ENCODE measurements at regions not wholly inside any gene's neighbourhood (a gene's known extent, or its start where the extent isn't known, plus 50 kb on each side); places are given as distances from the start of the nearest gene placed in this dataset.

DNA sequence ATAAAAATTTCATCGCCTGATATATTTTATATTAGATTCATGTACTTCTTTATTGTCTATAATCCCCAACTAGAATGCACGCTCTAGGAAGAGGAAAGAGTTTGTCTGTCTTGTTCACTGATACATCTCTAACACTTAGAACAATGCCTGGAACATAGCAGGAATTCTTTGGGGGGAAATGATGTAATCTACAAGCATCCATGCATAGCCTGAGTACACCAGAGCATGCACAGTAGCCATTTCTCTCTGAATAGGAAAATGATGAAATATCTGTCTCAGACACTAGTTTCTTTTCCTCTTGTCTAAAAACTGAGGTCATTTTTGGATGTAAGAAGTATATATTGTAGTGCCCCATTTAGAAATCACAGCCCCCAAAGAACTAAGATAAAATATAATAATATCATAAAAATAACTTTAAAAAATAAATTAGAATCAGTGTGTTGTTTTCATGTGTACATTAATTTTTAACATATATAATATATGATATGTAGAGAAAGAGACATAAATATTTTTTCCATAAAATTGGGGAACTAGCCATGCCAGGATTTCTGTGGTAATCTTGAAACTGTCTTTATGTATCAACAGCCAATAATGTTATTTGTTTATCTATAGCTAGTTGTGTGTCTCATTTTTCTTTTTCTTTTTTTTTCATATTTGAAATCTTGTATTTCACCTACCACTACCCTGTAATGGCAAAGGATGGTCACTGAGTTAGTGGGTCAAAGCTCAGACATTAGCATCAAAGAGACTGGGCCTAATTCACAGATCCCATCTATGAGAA lies 155.6 kb upstream of the TMCC3 start:
- Histone ChIP-seq H4K20me1 (ENCODE audit: insufficient read depth, poor library complexity, severe bottlenecking) (no peaks in the 10 kb centered on the region), H3K4me2 (no peak overlapping the region), H3K27ac (no peak overlapping the region), H3K9me3 (ENCODE audit: low read depth) (no peaks in the 10 kb centered on the region), H3K79me2 (no peaks in the 10 kb centered on the region), H2AFZ (no peak overlapping the region), H3K36me3 (replicated peaks; ENCODE audit: insufficient read depth, low read depth) (no peaks in the 10 kb centered on the region), H3K4me3 (no peak overlapping the region), H3K27me3 (no peaks in the 10 kb centered on the region), H3K9me2 (replicated peaks; ENCODE audit: insufficient read depth) (no peaks in the 10 kb centered on the region), H3K4me1 (ENCODE audit: insufficient read depth) (no peaks in the 10 kb centered on the region)
- peak; percentile 15 for DNase-seq (ENCODE audit: low spot score)
- WGBS (ENCODE audit: low lambda C conversion rate, missing lambda C conversion rate), result 68% methylated on average over 2 of the region's 2 CpGs
- TF ChIP-seq EZH2 (IDR thresholded peaks at IDR 0.05; ENCODE audit: borderline replicate concordance), result no peak
- TF ChIP-seq, protein P1, sequence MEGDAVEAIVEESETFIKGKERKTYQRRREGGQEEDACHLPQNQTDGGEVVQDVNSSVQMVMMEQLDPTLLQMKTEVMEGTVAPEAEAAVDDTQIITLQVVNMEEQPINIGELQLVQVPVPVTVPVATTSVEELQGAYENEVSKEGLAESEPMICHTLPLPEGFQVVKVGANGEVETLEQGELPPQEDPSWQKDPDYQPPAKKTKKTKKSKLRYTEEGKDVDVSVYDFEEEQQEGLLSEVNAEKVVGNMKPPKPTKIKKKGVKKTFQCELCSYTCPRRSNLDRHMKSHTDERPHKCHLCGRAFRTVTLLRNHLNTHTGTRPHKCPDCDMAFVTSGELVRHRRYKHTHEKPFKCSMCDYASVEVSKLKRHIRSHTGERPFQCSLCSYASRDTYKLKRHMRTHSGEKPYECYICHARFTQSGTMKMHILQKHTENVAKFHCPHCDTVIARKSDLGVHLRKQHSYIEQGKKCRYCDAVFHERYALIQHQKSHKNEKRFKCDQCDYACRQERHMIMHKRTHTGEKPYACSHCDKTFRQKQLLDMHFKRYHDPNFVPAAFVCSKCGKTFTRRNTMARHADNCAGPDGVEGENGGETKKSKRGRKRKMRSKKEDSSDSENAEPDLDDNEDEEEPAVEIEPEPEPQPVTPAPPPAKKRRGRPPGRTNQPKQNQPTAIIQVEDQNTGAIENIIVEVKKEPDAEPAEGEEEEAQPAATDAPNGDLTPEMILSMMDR (IDR thresholded peaks at IDR 0.05; ENCODE audit: poor library complexity), result no peak
- TF ChIP-seq EZH2phosphoT487 (IDR thresholded peaks at IDR 0.05; ENCODE audit: low read depth, severe bottlenecking, unreplicated experiment), result no peak

DNA sequence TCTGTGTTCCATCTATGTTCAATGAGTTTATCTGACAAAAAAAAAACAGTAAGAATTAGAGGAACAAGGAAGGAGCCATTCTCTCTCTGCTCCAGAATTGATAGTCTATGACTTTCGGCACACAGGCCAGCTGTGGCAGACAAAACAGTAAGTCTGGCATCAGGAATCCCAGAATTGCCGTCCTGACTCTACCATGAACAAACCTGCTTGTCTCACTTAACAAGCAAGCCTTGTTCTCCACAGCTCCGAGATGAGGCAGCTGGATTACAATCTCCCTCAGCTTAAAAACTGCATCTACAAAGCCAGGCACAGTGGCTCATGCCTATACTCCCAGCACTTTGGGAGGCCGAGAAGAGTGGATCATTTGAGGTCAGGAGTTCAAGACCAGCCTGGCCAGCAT lies 153.6 kb upstream of the TMCC3 start:
- 68% methylated on average over 4 of the region's 4 CpGs for WGBS (ENCODE audit: low lambda C conversion rate, missing lambda C conversion rate)

DNA sequence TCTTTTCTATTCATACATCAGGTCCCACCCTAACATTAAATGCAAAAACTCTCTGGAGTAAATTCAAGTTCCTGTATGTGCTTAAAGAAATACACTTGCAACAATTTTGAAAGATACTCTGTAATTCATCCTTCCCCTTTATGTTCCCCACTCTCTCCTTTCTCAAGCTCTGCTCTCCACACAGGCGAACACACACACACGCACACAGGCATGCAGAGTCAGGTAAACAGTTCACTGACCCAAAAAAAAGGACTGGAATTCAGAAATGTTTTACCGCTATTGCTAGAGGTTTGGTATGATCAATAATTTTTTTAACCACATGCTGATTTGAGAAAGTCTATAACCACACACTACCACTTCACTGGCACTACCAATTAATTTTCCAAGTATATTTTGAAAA lies 152.4 kb upstream of the TMCC3 start:
- DNase-seq (ENCODE audit: low spot score), result no peak
- no peak overlapping the region for H2AFZ ChIP-seq
- H3K4me2 ChIP-seq, result no peak overlapping the region
- no peak overlapping the region for H3K4me3 ChIP-seq
- H3K36me3 ChIP-seq (replicated peaks; ENCODE audit: insufficient read depth, low read depth), result no peaks in the 10 kb centered on the region
- TF ChIP-seq, protein P1 (IDR thresholded peaks at IDR 0.05; ENCODE audit: poor library complexity), result no peak
- TF ChIP-seq EZH2 (IDR thresholded peaks at IDR 0.05; ENCODE audit: borderline replicate concordance) (no peak), EZH2phosphoT487 (IDR thresholded peaks at IDR 0.05; ENCODE audit: low read depth, severe bottlenecking, unreplicated experiment) (no peak)
- no peaks in the 10 kb centered on the region for H3K79me2 ChIP-seq
- no peaks in the 10 kb centered on the region for H3K9me3 ChIP-seq (ENCODE audit: low read depth)
- no peaks in the 10 kb centered on the region for H3K27me3 ChIP-seq
- H3K4me1 ChIP-seq (ENCODE audit: insufficient read depth), result no peaks in the 10 kb centered on the region
- no peak overlapping the region for H3K27ac ChIP-seq
- 88% methylated on average over 3 of the region's 3 CpGs for WGBS (ENCODE audit: low lambda C conversion rate, missing lambda C conversion rate)
- H3K9me2 ChIP-seq (replicated peaks; ENCODE audit: insufficient read depth), result no peaks in the 10 kb centered on the region
- no peaks in the 10 kb centered on the region for H4K20me1 ChIP-seq (ENCODE audit: insufficient read depth, poor library complexity, severe bottlenecking)

More for the DNA sequence above, 153.6 kb upstream of the TMCC3 start:
- no peaks in the 10 kb centered on the region for H4K20me1 ChIP-seq (ENCODE audit: insufficient read depth, poor library complexity, severe bottlenecking)
- H3K9me2 ChIP-seq (replicated peaks; ENCODE audit: insufficient read depth), result no peaks in the 10 kb centered on the region
- TF ChIP-seq EZH2 (IDR thresholded peaks at IDR 0.05; ENCODE audit: borderline replicate concordance), result no peak
- TF ChIP-seq, protein P1 (IDR thresholded peaks at IDR 0.05; ENCODE audit: poor library complexity), result no peak
- no peak for TF ChIP-seq EZH2phosphoT487 (IDR thresholded peaks at IDR 0.05; ENCODE audit: low read depth, severe bottlenecking, unreplicated experiment)
- H3K4me2 ChIP-seq, result no peak overlapping the region
- DNase-seq (ENCODE audit: low spot score), result no peak
- H3K36me3 ChIP-seq (replicated peaks; ENCODE audit: insufficient read depth, low read depth), result no peaks in the 10 kb centered on the region
- no peak overlapping the region for H2AFZ ChIP-seq
- no peaks in the 10 kb centered on the region for H3K4me1 ChIP-seq (ENCODE audit: insufficient read depth)
- no peak overlapping the region for H3K27ac ChIP-seq
- no peak overlapping the region for H3K4me3 ChIP-seq
- no peaks in the 10 kb centered on the region for H3K27me3 ChIP-seq
- H3K9me3 ChIP-seq (ENCODE audit: low read depth), result no peaks in the 10 kb centered on the region
- H3K79me2 ChIP-seq, result no peaks in the 10 kb centered on the region

Data from hepatocyte (in vitro differentiated cells).